GM12873 (cell line): ENCODE measurements at regions not wholly inside any gene's neighbourhood (a gene's known extent, or its start where the extent isn't known, plus 50 kb on each side); places are given as distances from the start of the nearest gene placed in this dataset.

ENCODE experiments used
- CTCF ChIP-seq: IDR thresholded peaks from 2 replicates; pipeline ENCODE4 v1.5.1; 2012; ENCODE audit warnings: low read depth, mild to moderate bottlenecking, moderate library complexity, low read length, control low read depth; ENCODE audit not compliant: insufficient read depth; ENCODE audit errors: missing control alignments

- no peak for TF ChIP-seq CTCF
Observed at GRCh38 chr2:120498121-120498520, 152.2 kb downstream of the INHBB start.

- TF ChIP-seq CTCF: no peak
Observed at GRCh38 chr2:120498576-120499394, 152.8 kb downstream of the INHBB start.

GRCh38 chr2:120499784-120500495, 154.0 kb downstream of the INHBB start:
- no peak for TF ChIP-seq CTCF

- TF ChIP-seq CTCF: no peak
Observed at GRCh38 chr2:120501591-120501990, 155.7 kb downstream of the INHBB start.

- no peak for TF ChIP-seq CTCF
Observed at GRCh38 chr2:120502357-120502756, 156.4 kb downstream of the INHBB start.

GRCh38 chr2:120502761-120503160, 156.8 kb downstream of the INHBB start:
- TF ChIP-seq CTCF: no peak

- no peak for TF ChIP-seq CTCF
Observed at GRCh38 chr2:120503206-120503792, 157.4 kb downstream of the INHBB start.
